NCI-H748 (cell line): ENCODE measurements at regions not wholly inside any gene's neighbourhood (a gene's known extent, or its start where the extent isn't known, plus 50 kb on each side); places are given as distances from the start of the nearest gene placed in this dataset.

Experiments used
- DNase-seq: peaks from one replicate; lab custom pipeline; 2025; ENCODE audit not compliant: unreplicated experiment; lab: John Stamatoyannopoulos, UW

DNA sequence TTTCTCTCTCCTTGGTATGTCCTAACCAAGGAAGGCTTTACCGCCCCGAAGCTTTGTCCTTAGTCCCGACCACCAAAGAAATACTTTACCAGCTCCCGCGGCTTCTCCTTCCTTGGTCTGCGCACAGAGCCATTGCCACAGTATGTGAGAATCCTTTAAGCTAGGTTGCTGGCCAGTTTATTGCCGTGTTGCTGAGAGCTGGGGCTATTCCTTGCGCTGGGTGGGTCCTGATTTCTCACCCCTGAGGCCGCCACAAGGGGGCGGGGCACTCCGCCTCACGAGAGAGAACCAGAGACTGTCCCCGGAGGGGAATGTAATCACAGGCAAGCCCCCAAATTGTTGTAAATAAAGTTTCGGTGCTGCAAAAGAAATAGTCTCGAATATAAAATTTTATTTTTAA is 331.0 kb upstream of the PCDH10 start:
- no peak for DNase-seq

DNA sequence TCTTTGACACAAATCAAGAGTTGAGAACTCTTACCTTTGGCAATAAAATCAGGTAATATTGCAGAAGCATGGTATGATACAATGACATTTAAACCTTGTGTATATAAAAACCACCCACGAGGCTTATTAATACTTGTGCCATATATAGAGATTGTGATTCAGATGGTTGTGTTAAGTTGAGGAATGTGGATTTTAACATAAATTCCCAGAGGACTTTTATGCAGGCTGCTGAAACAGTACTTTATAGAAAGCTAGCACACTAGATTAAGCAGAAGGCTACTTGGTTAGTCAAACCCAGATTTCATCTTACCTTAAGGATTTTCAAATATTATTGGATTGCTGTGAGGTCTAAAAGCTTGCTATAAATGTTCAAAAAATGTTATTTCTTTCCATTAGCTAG is 325.7 kb upstream of the PCDH10 start:
- DNase-seq = no peak

DNA sequence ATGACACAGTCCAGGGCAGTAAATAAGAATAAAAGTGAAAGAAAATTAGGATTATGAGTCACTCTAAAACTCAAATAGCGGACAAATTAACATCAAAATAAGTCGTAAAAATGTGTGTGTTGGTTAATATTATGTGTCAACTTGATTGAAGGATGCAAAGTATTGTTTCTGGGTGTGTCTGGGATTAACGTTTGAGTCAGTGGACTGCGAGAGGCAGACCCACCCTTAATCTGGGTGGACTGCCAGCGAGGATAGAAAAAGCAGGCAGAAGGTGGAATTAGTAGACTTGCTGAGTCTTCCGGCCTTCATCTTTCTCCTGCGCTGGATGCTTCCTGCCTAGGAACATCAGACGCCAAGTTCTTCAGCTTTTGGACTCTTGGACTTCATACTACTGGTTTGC is 324.3 kb upstream of the PCDH10 start:
- no peak for DNase-seq

DNA sequence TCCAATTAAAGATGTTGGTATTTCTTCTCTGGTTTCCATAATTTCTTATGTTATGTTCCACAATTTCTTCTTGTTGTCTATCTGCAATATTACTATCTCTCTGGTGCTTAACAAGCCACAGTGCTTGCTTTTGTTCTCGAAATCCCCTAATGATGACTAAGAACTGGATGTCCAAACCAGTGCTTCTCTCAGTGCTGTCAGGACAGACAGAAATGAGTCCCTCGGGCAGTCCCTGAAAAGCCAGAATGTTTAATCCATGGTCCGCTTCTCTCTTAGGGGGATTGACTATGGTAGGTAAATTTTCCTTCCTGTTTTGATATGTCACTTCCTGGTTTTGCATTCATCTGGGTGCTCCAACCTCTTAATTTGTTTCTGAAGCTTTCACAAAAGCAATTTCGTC is 321.6 kb upstream of the PCDH10 start:
- no peak for DNase-seq

DNA sequence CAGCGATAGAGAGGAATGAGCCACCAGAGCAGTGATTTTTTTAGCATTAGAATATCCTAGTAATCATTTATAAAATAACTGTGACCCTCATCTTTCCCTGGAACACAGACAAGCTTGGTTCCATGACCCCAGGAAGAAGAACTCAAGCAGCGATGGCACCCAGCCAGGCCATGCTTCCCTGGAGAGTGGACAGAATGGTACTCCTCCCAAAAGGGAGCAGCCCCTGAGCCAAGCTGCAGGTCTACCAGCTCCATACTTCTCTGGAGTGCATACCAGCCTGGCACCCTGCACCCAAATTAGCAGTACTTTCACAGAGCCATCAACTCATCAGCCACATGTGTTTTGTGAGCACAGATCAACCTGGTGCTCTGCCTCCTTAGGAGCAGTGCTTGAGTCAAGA is 310.9 kb upstream of the PCDH10 start:
- no peak for DNase-seq

DNA sequence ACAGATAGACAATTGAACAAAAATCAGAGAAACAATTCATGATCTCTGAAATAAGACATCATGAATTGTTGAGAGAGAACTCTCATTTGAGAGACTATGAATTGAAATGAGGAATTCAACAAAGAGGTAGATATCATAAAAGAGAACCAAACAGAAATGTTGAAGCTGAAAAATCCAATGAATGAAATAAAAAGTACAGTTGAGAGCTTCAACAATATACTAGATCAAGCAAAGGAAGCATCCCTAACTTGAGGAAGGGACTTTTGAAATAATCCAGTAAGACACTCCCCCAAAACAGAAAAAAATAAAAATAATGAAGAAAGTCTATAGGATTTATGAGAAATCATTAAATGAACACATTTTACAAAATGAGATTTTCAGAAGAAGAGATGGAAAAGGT is 310.0 kb upstream of the PCDH10 start:
- no peak for DNase-seq

DNA sequence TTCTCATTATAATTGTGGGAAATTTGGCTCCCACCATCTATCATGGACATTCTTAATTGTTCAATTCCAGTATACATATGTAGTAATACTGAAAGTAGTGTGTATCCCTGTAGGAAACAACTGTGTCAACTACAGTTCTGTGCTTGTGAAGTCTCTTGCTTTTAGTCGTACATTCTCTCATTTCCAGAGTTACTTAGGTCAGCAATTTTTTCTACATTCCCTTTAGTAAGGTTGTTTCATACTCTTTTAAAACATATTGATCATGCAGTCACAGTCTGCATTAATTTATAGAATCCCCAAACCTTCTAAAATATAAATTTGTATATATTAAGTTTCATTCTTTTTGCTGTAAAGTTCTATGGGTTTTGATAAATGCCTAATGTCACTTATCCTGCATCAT is 289.2 kb upstream of the PCDH10 start:
- no peak for DNase-seq

DNA sequence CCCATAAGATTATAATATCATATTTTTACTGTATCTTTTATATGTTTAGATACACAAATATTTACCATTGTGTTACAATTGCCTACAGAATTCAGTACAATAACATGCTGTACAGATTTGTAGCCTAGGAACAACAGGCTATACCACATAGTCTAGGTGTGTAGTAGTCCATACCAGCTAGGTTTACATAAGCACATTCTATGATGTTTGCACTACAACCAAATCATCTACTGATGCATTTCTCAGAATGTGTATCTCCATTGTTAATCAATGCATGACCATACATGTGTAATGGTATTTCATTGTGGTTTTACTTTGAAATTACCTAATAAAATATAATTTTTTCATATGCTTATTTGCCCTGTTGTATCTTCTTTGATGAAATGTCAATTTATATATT is 288.1 kb upstream of the PCDH10 start:
- no peak for DNase-seq

DNA sequence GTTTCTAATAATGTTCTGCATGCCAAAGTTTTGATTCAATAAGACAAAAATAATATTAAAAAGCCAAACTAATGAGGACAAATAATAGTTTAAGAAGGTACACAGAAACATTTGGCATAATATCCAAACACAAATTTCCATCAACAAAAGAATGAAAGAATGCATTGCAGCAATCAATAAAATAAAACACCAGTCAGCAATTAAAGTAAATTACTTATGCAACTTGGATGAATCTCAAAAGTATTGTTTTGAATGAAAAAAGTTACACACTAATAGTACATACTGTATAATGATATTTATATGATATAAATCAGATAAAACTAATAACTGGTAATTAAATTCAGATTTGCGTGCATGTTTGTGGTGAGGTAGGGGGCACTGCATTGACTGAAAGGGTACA is 285.5 kb upstream of the PCDH10 start:
- no peak for DNase-seq

DNA sequence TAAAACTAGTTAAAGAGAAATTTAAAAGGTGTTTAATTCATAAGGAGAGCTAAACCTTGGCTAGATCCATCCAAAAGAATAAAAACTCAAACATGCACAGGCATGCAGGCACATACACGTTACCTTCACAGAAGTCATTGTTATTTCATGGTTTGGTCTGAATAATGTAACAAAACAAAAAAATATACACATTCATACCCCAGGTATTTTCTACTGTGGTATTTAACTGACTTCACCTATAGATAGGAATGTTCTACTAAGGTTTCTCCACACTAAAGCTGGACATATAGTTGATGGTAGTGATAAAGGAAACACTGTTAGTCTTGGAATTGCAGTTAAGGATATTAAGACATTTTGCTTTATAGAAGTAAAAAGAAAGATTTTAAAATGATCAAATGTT is 283.6 kb upstream of the PCDH10 start:
- DNase-seq = no peak

DNA sequence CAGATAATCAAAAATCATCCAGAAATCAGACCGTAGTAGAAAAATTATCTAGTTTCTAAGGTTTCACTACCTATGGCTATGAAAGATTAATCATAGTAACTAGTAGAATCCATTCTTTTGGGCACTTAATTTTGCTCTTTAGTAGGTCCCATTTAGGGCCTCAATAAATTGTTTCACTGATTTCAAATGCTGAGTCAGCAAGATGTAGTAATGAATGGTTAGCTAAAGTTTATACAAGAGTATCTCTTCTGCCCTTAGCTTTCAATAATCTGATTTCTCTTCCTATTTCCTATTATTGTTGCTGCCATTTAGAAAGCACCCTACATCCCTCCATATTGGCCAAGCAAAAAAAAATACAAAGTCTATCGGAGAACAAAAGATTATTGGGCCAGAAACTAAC is 283.2 kb upstream of the PCDH10 start:
- no peak for DNase-seq

DNA sequence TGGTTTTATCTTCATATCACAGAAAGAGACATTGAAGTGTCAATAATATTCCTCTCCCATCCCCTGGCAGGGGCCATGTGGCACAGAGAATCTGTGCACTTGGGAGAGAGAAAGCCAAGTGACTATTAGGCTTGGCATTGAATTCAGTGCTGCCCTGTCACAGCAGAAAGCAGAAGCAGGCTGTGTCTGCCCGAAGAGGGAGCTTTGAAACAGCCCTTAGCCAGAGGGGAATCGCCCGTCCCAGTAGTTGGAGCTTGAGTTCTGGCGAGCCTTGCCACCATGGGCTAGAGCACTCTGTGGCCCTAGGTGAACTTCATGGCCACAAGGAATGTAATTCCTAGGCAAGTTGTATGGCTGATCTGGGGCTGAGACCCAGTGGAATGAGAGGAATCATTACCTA is 282.5 kb upstream of the PCDH10 start:
- no peak for DNase-seq

DNA sequence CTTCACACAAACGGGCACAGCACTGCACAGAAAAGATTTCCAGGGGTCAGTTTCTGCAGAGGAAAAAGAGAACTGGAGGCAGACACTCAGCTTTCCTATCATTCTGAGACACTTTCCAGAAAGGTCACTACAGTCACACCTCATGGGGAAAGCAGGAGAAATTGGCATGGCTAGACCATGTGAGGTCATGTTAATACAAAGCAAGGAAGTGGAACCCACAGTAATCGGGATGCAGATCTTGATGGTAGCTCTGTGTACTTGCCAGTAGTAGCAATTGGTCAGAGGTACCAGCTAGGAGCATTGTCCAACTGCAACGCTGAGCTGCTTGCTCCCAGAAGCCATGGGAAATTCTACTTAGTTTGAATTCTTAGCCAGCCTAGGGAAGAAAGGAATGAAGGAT is 255.3 kb upstream of the PCDH10 start:
- no peak for DNase-seq

DNA sequence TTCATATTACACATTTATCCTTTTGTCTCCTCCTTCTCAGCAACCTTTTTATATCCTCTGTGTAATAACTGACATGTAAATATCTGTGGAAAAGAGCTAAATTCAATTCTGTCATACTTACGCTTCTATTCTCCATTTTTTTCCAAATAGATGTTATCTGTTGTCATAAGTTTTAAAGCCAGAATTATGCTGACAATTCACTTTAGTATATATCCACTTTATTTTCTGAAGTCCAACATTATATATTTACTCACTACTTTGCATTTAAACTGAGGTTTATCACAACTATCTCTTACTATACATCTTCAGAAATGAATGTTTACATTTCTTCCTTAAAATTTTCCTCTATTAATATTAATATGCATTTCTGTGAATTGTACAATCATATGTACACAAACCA is 247.9 kb upstream of the PCDH10 start:
- no peak for DNase-seq

DNA sequence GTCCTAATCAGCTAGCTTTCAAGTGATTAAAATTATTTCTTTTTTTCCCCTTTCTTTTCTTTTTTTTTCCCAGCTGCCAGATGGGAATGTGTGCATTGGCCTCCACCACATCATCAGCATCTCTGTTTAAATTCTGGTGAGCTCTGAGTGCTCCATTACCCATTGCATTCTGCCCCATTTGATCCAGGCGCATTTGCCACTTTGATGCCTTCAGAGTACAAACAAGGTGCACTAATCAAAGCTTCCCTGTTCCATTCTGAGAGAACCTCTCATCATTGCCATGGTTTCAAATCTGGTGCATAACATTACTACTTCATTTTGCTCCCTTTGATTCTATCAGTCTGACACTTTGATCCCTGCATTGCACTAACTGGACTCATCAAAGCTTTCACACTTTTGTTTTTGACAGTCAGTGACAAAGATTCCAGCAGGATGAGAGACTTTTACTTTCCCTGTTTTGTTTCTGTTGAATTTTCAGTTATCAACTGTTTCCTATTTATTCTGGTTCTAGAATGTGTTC is 238.8 kb upstream of the PCDH10 start:
- DNase-seq = no peak

DNA sequence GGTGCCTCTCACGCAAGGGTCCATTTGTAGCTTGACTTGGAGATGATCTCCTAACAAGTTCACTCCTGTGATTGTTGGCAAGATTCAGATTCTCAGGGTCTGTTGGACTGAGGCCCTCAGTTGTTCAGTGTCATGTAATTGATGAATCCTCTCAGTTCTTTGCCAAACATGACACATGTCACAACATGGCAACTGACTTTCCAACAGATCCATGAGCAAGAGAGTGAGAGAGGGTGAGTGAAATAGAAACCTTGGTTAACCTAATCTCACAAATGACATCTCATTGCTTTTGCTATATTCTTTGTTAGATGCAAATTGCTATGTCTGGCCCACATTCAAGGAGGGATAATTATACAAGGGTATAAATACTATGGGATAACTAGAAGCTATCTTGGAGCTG is 231.0 kb upstream of the PCDH10 start:
- DNase-seq = no peak

DNA sequence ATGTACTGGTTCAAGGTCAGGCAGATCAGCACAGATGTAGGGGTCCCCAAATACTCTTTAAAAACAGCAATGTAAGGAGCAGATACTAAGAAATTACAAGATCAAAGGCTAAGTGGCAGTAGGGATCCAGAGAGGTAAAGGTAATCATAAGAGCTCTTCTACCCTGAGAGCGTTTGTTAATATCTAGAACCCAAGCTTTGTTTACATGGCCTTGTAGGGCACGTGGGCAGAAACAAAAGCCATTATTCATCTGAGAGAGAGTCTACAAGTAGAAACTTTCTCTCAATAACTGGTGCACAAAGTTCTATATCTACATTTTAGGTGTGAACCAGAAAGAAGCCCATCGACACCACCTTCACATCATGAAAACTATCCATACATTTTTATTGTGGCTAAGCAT is 225.6 kb upstream of the PCDH10 start:
- no peak for DNase-seq

DNA sequence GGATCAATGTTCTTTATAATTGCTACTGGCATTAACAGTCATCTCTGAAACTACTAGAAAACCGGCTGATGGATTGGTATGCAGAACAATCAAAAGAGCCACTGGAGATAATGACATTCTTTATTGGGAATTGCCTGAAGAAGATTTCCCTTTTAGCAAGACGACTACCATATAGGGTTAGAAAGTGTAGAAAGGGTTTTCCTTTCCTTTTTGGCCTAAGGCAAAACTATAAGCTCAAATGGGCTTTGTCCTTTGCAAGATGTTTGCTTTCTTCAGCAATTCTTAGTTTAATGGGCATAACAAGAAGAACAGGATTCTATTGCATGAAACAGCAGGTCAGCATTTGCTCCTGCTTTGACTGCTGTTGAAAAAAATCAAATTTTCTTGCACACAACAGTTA is 214.2 kb upstream of the PCDH10 start:
- DNase-seq = no peak

DNA sequence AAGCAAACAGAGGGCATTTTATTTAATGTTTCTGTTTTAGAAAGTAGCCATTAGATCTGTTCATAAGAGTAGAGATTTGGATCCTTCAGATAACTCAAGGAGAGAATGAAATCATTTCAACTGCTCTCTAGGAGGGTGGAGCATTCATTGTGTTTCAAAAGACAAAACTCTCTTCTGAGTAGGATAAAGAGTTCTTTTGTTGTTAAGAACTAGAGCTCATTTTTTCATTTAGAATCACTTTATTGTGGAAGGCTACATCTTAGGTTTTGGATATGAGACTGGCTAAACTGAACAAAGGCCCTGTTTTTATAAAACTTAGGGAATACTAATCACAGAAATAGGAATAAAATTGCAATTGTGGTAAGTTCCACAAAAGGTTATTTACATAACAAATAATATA is 193.9 kb upstream of the PCDH10 start:
- no peak for DNase-seq

DNA sequence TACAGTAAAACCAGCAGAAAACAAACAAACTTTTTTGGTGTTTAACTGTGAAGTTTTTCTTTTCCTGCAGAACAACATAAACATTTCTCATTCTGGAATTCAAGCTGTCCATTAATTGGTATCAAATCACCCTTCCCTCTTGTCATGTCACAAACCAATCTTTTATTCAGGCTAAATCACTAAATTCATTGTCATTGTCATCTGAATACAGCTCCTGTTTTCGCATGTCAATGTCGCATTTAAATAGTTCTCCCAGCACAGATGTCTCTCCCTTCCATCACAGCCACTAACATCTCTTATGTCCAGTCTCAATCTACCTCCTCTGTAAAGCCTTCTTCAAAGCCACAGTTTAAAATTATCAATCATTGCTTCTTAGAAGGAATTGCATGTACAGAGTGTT is 192.1 kb upstream of the PCDH10 start:
- DNase-seq = no peak

DNA sequence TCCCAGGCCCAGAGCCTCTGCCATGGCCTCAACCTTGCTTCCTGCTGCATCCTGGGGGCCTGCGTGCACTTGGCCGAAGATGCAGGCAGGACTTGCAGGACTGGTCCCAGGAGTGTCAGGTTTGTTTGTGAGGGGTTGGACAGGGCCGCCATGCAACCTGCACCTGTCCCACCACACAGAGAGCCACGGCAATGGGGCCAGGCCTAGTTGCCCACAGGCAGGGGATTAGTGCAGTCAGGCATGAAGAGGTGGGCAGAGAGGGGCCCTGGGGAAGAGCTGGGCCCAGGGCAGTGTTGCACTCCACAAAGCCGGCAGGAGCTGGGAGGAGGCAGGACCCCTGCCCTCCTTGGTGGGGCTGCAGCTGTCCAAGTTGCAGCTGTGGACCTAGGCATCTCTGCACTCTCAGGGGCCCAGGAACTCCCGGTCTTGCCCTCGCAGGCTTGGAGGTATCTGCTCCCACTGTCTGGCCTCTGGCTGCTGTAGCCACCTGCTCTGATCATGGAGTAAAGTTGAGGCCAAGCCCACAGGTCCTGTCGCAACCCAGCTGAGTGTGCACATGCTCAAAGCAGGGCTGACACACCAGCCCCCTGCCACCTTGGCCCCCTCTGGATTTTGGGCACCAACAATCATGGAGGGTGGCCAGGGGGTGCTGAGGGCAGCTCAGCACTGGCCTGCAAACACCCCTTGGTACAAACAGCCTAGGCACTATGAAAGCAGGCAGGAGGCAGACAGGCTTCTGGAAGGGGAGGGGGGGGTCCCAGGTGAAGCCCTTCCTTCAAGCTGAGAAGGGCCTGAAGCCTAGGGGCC is 190.4 kb upstream of the PCDH10 start:
- DNase-seq = no peak

DNA sequence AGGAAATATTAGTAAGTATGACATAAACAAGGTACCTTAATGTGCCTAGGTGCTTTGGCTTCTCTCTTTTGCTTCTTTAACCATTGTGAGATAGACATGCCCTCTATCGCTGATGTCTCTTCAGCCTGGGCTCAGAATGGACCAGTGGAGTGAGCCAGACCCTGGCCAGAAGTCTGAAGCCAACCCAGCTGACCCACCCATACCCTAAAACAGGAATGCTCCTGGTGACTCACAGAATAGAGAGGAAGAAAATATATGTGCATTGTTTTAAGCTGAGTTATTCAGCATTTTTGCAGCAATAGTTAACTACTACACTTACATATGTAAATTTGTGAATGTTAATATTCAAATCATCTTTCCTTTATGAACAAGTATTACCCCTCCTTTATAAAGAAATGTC is 167.5 kb upstream of the PCDH10 start:
- DNase-seq = no peak

DNA sequence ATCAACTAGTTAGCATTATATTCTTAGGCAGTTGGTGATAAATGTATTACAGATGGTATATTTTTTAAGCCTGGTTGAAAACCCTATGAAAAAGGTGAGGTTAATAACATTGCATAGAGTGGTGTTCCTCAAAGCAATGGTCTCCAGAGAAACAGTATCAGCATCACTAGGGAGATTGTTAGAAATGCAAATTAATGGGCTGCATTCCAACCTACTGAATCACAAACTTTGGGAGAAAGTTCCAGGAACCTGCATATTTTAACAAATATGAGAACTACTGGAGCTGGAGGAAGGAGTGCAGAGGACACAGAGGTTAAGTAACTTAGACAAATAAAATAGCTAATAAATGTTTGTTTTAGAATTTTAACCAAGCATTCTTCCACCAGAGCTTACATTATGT is 166.9 kb upstream of the PCDH10 start:
- no peak for DNase-seq
